ENCODE measurements at regions not wholly inside any gene's neighbourhood (a gene's known extent, or its start where the extent isn't known, plus 50 kb on each side); places are given as distances from the start of the nearest gene placed in this dataset.

DNA sequence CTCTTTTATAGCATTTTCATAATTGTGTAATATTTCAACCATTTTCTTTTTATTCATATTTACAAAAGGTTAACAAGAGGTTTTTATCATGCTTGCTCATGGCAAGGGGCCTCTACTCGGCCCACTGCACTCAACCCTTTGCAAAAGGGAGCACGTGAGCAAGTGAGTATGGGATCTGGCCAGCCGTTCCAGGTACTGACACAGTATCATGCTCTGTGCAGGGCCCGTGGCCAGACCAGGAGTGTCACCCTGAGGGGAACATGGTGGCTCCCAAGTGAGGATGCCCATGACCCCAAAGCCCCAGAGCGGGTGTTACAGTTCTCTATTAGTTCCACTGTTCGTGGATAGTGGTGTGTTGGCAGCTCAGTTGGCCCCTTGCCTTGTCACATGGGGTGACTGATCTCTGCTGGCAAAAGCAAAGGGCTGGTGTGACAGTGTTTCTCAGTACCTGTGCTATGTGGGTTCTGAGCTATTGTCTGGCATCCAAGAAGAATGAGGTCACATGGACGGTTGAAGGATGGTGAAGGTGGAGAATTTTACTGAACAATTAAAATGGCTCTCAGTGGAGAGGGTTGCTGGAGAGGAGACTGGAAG lies 777.2 kb upstream of the ADAMTS5 start:
- no peaks in the 10 kb centered on the region for H3K4me1 ChIP-seq (ENCODE audit: insufficient read depth)
- no peak overlapping the region for H2AFZ ChIP-seq
- no peak for DNase-seq (ENCODE audit: low spot score)
- H3K4me3 ChIP-seq: no peak overlapping the region
- no peak overlapping the region for H3K4me2 ChIP-seq
- no peaks in the 10 kb centered on the region for H3K36me3 ChIP-seq (replicated peaks; ENCODE audit: insufficient read depth, low read depth)
- H4K20me1 ChIP-seq (ENCODE audit: insufficient read depth, poor library complexity, severe bottlenecking): no peaks in the 10 kb centered on the region
- 90% methylated on average over 7 of the region's 7 CpGs for WGBS (ENCODE audit: low lambda C conversion rate, missing lambda C conversion rate)
- TF ChIP-seq, protein P1, sequence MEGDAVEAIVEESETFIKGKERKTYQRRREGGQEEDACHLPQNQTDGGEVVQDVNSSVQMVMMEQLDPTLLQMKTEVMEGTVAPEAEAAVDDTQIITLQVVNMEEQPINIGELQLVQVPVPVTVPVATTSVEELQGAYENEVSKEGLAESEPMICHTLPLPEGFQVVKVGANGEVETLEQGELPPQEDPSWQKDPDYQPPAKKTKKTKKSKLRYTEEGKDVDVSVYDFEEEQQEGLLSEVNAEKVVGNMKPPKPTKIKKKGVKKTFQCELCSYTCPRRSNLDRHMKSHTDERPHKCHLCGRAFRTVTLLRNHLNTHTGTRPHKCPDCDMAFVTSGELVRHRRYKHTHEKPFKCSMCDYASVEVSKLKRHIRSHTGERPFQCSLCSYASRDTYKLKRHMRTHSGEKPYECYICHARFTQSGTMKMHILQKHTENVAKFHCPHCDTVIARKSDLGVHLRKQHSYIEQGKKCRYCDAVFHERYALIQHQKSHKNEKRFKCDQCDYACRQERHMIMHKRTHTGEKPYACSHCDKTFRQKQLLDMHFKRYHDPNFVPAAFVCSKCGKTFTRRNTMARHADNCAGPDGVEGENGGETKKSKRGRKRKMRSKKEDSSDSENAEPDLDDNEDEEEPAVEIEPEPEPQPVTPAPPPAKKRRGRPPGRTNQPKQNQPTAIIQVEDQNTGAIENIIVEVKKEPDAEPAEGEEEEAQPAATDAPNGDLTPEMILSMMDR (IDR thresholded peaks at IDR 0.05; ENCODE audit: poor library complexity): no peak
- H3K27me3 ChIP-seq: no peaks in the 10 kb centered on the region
- no peaks in the 10 kb centered on the region for H3K79me2 ChIP-seq
- H3K9me2 ChIP-seq (replicated peaks; ENCODE audit: insufficient read depth): no peaks in the 10 kb centered on the region
- H3K9me3 ChIP-seq (ENCODE audit: low read depth): no peaks in the 10 kb centered on the region
- H3K27ac ChIP-seq: no peak overlapping the region

DNA sequence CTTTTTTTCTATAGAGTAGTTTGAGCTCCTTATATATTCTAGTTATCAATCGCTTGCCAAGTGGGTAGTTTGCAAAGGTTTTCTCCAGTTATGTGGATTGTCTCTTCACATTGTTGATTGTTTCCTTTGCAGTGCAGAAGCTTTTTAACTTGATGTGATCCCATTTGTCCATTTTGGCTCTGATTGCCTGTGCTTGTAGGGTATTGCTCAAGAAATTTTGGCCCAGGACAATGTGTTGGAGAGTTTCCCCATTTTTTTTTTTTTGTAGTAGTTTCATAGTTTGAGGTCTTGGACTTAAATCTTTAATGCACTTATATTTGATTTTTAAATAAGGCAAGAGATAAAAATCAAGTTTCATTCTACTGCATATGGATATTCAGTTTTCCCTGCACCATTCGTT lies 774.8 kb upstream of the ADAMTS5 start:
- WGBS (ENCODE audit: low lambda C conversion rate, missing lambda C conversion rate): 97% methylated on average over 2 of the region's 2 CpGs
- H3K4me1 ChIP-seq (ENCODE audit: insufficient read depth): no peaks in the 10 kb centered on the region
- no peaks in the 10 kb centered on the region for H3K27me3 ChIP-seq
- H3K36me3 ChIP-seq (replicated peaks; ENCODE audit: insufficient read depth, low read depth): no peaks in the 10 kb centered on the region
- H3K4me3 ChIP-seq: no peak overlapping the region
- no peaks in the 10 kb centered on the region for H3K9me2 ChIP-seq (replicated peaks; ENCODE audit: insufficient read depth)
- no peak overlapping the region for H2AFZ ChIP-seq
- H3K9me3 ChIP-seq (ENCODE audit: low read depth): no peaks in the 10 kb centered on the region
- no peak overlapping the region for H3K27ac ChIP-seq
- no peaks in the 10 kb centered on the region for H4K20me1 ChIP-seq (ENCODE audit: insufficient read depth, poor library complexity, severe bottlenecking)
- TF ChIP-seq EZH2 (IDR thresholded peaks at IDR 0.05; ENCODE audit: borderline replicate concordance) (no peak), EZH2phosphoT487 (IDR thresholded peaks at IDR 0.05; ENCODE audit: low read depth, severe bottlenecking, unreplicated experiment) (no peak)
- TF ChIP-seq, protein P1 (IDR thresholded peaks at IDR 0.05; ENCODE audit: poor library complexity): no peak
- no peak for DNase-seq (ENCODE audit: low spot score)
- no peak overlapping the region for H3K4me2 ChIP-seq
- no peaks in the 10 kb centered on the region for H3K79me2 ChIP-seq

DNA sequence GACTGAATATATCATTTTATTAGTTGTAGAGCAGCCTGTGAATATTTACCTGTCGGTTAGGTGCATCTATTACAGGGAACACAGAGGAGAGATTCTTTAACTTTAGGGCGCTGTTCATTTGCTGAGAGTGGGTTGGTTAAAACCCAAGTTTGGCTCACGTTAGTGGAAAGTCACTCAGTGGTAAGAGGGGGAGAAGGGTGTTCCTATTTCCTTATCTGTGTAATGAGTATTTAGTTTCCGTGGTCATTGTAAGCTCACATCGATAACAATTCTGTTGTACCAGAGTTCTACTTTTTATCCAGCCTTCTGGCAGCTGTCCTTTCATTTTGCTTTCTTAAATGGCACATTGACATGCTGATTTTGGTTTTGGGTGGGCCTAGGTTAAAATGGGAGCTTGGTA lies 773.2 kb upstream of the ADAMTS5 start:
- DNase-seq (ENCODE audit: low spot score): no peak
- Histone ChIP-seq H3K36me3 (replicated peaks; ENCODE audit: insufficient read depth, low read depth) (no peaks in the 10 kb centered on the region), H2AFZ (no peak overlapping the region), H3K9me2 (replicated peaks; ENCODE audit: insufficient read depth) (no peaks in the 10 kb centered on the region), H3K4me1 (ENCODE audit: insufficient read depth) (no peaks in the 10 kb centered on the region), H3K4me3 (no peak overlapping the region), H3K27me3 (no peaks in the 10 kb centered on the region), H3K79me2 (no peaks in the 10 kb centered on the region), H3K27ac (no peak overlapping the region), H3K4me2 (no peak overlapping the region), H4K20me1 (ENCODE audit: insufficient read depth, poor library complexity, severe bottlenecking) (no peaks in the 10 kb centered on the region), H3K9me3 (ENCODE audit: low read depth) (no peaks in the 10 kb centered on the region)
- TF ChIP-seq, protein P1 (IDR thresholded peaks at IDR 0.05; ENCODE audit: poor library complexity): no peak
- TF ChIP-seq EZH2 (IDR thresholded peaks at IDR 0.05; ENCODE audit: borderline replicate concordance) (no peak), EZH2phosphoT487 (IDR thresholded peaks at IDR 0.05; ENCODE audit: low read depth, severe bottlenecking, unreplicated experiment) (no peak)
- whole genome bisulfite sequencing (ENCODE audit: low lambda C conversion rate, missing lambda C conversion rate): 85% methylated on average over 5 of the region's 5 CpGs

DNA sequence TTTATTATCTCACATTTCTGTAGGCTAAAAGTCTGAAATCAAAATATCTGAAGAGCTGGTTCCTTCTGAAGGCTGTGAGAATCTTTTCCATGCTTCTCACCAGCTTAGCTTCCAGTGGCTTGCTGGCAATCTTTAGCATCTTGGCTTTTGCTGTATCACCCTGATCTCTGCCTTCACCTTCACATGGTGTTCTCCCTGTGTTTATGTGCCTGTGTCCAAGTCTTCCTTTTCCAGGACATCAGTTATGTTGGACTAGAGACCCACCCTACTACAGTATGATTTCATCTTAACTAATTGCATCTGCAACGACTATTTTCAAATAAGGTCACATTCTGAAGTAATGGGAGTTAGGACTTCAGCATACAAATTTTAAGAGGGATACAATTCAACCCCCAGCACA lies 772.3 kb upstream of the ADAMTS5 start:
- TF ChIP-seq EZH2 (IDR thresholded peaks at IDR 0.05; ENCODE audit: borderline replicate concordance) (no peak), EZH2phosphoT487 (IDR thresholded peaks at IDR 0.05; ENCODE audit: low read depth, severe bottlenecking, unreplicated experiment) (no peak)
- TF ChIP-seq, protein P1 (IDR thresholded peaks at IDR 0.05; ENCODE audit: poor library complexity): no peak
- Histone ChIP-seq H4K20me1 (ENCODE audit: insufficient read depth, poor library complexity, severe bottlenecking) (no peaks in the 10 kb centered on the region), H3K4me1 (ENCODE audit: insufficient read depth) (no peaks in the 10 kb centered on the region), H3K9me3 (ENCODE audit: low read depth) (no peaks in the 10 kb centered on the region), H2AFZ (no peak overlapping the region), H3K9me2 (replicated peaks; ENCODE audit: insufficient read depth) (no peaks in the 10 kb centered on the region), H3K79me2 (no peaks in the 10 kb centered on the region), H3K27ac (no peak overlapping the region), H3K4me3 (no peak overlapping the region), H3K27me3 (no peaks in the 10 kb centered on the region), H3K4me2 (no peak overlapping the region), H3K36me3 (replicated peaks; ENCODE audit: insufficient read depth, low read depth) (no peaks in the 10 kb centered on the region)
- 43% methylated on average over 1 of the region's 1 CpG for WGBS (ENCODE audit: low lambda C conversion rate, missing lambda C conversion rate)
- DNase-seq (ENCODE audit: low spot score): no peak
